NT2/D1 (cell line): ENCODE measurements at regions not wholly inside any gene's neighbourhood (a gene's known extent, or its start where the extent isn't known, plus 50 kb on each side); places are given as distances from the start of the nearest gene placed in this dataset.

Experiments
- DNase-seq: peaks from one replicate; pipeline ENCODE4 v3.0.0-alpha.2; 2011; ENCODE audit warnings: low read depth, low spot score
- H3K27me3 ChIP-seq: 2 replicates; pipeline ENCODE4 v1.6.0; 2011; ENCODE audit warnings: mild to moderate bottlenecking; ENCODE audit not compliant: insufficient read length, insufficient read depth
- H3K36me3 ChIP-seq: 2 replicates; pipeline ENCODE4 v1.6.1; 2011; ENCODE audit warnings: mild to moderate bottlenecking, low read length, mixed read lengths; ENCODE audit not compliant: insufficient read depth, insufficient read length
- H3K4me1 ChIP-seq: 2 replicates; pipeline ENCODE4 v1.5.1; 2011; ENCODE audit not compliant: insufficient read depth, insufficient read length
- H3K4me3 ChIP-seq: 2 replicates; pipeline ENCODE4 v1.5.1; 2011; ENCODE audit warnings: low read depth; ENCODE audit not compliant: insufficient read length
- H3K9ac ChIP-seq: 2 replicates; pipeline ENCODE4 v1.6.0; 2011; ENCODE audit warnings: low read depth; ENCODE audit not compliant: insufficient read length
- H3K9me3 ChIP-seq: 2 replicates; pipeline ENCODE4 v1.5.1; 2011; ENCODE audit warnings: mild to moderate bottlenecking, low read length; ENCODE audit not compliant: insufficient read depth
- SUZ12 ChIP-seq: IDR thresholded peaks from 2 replicates; pipeline ENCODE4 v1.6.1; 2011; ENCODE audit not compliant: insufficient read length, insufficient read depth; ENCODE audit errors: extremely low read depth
- YY1 ChIP-seq: IDR thresholded peaks from 2 replicates; pipeline ENCODE4 v1.6.1; 2011; ENCODE audit not compliant: insufficient read length, insufficient read depth
- ZNF274 ChIP-seq: IDR thresholded peaks from 2 replicates; pipeline ENCODE4 v1.6.1; 2011; ENCODE audit warnings: mild to moderate bottlenecking, low read depth, low read length

DNA sequence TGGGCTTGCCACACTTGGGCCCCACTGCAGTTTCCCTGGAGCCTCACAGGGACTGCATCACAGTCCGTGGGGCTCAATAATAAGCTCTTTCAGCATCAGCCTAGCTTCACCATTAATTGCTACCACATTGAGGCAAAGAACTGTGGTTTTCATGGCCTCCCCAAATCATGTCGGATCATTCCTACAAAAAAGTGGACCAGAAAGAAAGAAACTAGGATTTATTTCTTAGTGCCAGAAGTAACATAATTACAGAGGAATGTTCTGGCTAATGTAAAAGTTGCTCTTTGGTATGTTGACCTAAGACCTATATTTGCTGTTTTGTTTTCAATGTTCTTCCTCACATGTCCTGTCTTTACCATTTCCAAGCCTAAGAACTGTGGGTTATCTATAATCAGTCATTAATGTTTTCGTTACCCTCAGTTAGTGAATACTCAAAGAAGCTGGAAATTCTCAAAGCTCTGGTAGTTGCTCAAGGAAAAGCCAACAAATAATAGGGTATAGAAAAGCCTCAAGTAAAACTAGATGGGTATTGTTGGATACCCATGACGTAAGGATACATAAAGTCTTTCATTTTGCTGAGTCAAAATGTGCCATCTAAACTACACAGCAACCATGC lies 173.9 kb downstream of the LTN1 start:
- H3K27me3 ChIP-seq, result no peaks in the 10 kb centered on the region
- no peaks in the 10 kb centered on the region for H3K9me3 ChIP-seq
- no peak for DNase-seq
- no peak overlapping the region for H3K4me3 ChIP-seq
- H3K36me3 ChIP-seq, result no peaks in the 10 kb centered on the region
- no peak overlapping the region for H3K9ac ChIP-seq
- no peaks in the 10 kb centered on the region for H3K4me1 ChIP-seq
- no peak for TF ChIP-seq ZNF274
- TF ChIP-seq YY1, result no peak
- TF ChIP-seq SUZ12, result no peak

DNA sequence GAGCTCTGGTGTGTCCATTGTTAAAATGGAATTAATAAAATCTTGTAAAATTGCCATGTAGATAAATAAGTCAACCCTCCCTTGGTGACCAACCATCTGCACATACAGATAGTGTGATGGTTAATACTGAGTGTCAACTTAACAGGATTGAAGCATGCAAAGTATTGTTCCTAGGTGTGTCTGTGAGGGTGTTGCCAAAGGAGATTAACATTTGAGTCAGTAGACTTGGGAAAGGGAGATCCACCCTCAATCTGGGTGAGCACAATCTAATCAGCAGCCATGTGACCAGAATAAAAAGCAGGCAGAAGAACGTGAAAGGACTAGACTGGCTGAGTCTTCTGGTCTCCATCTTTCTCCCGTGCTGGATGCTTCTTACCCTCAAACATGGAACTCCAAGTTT lies 174.8 kb downstream of the LTN1 start:
- H3K36me3 ChIP-seq, result no peaks in the 10 kb centered on the region
- no peaks in the 10 kb centered on the region for H3K9me3 ChIP-seq
- H3K4me3 ChIP-seq, result no peak overlapping the region
- H3K27me3 ChIP-seq, result no peaks in the 10 kb centered on the region
- H3K9ac ChIP-seq, result no peak overlapping the region
- TF ChIP-seq ZNF274 (no peak), YY1 (no peak), SUZ12 (no peak)
- no peaks in the 10 kb centered on the region for H3K4me1 ChIP-seq
- DNase-seq, result no peak

DNA sequence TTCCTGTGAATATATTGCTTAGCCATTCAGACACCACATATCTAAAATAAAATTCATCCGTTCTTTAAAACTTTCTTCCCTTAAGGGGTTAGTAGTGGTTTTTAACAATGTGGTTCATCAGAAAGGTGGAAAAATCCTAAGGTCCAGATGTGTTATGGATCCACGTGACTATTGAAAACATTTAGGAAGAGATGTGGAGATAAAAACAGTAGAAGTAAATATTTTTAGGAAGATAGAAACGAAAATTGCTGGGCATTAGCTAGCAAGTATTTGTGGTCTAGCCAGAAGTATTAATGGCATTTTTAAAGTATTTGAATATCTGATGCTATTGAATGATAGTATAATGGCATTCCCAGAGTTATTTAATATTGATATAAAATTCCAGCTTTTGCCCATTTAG lies 180.8 kb downstream of the LTN1 start:
- H3K9ac ChIP-seq, result no peak overlapping the region
- no peaks in the 10 kb centered on the region for H3K27me3 ChIP-seq
- no peak for TF ChIP-seq ZNF274
- no peak for TF ChIP-seq SUZ12
- no peak for TF ChIP-seq YY1
- no peak overlapping the region for H3K4me3 ChIP-seq
- H3K36me3 ChIP-seq, result no peaks in the 10 kb centered on the region
- H3K9me3 ChIP-seq, result peaks cover 8% of the 10 kb centered on the region; the same call in 1 of the 2 replicates
- H3K4me1 ChIP-seq, result no peaks in the 10 kb centered on the region
- no peak for DNase-seq

DNA sequence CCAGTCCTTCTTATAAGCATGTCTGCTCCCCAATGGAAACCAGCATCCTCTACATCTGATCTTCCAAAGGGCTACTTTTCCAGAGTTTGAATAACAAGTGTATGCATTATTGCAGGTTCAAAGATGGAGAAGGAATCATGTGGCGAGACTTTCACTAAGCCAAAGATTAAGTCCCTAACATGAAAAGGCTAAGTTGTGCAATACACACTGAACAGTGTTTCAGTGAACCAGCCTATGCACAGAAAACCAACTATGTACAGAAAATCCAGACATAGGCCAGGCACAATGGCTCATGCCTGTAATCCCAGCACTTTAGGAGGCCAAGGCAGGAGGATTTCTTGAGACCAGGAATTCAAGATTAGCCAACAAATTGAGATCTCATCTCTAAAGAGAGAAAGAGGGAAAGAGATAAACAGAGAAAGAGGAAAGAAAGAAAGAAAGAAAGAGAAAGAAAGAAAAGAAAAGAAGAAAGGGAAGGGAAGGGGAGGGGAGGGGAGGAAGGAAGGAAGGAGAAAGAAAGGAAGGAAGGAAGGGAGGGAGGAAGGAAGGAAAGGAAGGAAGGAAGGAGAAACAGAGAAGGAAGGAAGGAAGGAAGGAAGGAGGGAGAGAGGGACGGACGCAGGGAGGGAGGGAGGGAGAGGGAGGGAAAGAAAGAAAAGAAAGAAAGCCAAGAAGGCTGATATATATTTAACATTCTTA lies 181.7 kb downstream of the LTN1 start:
- Histone ChIP-seq H3K4me1 (no peaks in the 10 kb centered on the region), H3K27me3 (no peaks in the 10 kb centered on the region), H3K4me3 (no peak overlapping the region), H3K9ac (no peak overlapping the region), H3K36me3 (no peaks in the 10 kb centered on the region), H3K9me3 (peaks cover 8% of the 10 kb centered on the region; the same call in 1 of the 2 replicates)
- no peak for TF ChIP-seq ZNF274
- no peak for TF ChIP-seq SUZ12
- no peak for TF ChIP-seq YY1
- DNase-seq, result no peak

DNA sequence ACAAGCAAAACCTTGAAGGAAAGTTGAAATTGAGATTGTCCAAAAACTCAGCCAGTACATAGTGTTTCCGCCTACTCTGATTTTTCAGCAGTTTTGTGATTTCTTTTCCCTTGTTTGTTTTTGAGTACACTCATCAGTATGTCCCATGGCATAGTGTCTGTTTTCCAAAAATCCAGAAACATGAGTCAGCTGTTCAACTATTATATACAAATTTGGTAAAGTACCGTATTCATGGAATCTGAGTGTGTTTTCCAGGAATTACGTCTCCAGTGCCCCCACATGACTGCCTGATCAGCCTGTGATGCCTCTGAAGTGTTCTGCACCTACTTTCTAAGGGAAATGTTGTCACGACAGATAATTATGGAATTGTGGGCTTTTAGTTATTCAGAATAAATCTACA lies 186.8 kb downstream of the LTN1 start:
- Histone ChIP-seq H3K9ac (no peak overlapping the region), H3K36me3 (no peaks in the 10 kb centered on the region), H3K9me3 (peaks cover 8% of the 10 kb centered on the region; the same call in 1 of the 2 replicates), H3K27me3 (no peaks in the 10 kb centered on the region), H3K4me3 (no peak overlapping the region), H3K4me1 (no peaks in the 10 kb centered on the region)
- no peak for TF ChIP-seq ZNF274
- no peak for TF ChIP-seq SUZ12
- TF ChIP-seq YY1, result no peak
- DNase-seq, result no peak

DNA sequence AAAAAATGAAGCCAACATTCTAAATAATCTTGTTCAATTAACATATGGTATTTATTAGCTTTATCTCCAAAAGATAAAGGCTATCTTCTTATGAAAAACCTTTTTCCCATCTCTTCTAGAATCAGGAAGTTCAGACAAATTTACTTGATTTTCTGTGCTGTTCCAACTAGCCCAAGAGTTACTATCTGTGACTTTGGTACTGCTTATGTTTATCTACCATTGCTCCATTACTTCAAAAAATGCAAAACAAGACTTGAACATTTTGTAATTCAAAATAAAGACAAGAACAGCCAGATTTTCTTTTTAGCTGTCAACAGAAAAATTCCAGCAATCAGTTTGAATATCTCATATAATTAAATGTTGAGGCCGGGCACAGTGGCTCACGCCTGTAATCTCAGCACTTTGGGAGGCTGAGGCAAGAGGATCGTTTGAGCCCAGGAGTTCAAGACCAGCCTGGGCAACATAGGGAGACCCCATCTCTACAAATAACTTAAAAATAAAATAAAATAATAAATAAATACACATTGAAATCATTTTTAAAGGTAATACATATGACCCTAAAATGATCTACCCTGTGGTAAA lies 188.5 kb downstream of the LTN1 start:
- TF ChIP-seq ZNF274, result no peak
- TF ChIP-seq YY1, result no peak
- no peak for TF ChIP-seq SUZ12
- DNase-seq, result no peak
- no peak overlapping the region for H3K4me3 ChIP-seq
- H3K9ac ChIP-seq, result no peak overlapping the region
- H3K36me3 ChIP-seq, result no peaks in the 10 kb centered on the region
- peaks cover 16% of the 10 kb centered on the region; the same call in 1 of the 2 replicates for H3K9me3 ChIP-seq
- H3K27me3 ChIP-seq, result no peaks in the 10 kb centered on the region
- H3K4me1 ChIP-seq, result no peaks in the 10 kb centered on the region

DNA sequence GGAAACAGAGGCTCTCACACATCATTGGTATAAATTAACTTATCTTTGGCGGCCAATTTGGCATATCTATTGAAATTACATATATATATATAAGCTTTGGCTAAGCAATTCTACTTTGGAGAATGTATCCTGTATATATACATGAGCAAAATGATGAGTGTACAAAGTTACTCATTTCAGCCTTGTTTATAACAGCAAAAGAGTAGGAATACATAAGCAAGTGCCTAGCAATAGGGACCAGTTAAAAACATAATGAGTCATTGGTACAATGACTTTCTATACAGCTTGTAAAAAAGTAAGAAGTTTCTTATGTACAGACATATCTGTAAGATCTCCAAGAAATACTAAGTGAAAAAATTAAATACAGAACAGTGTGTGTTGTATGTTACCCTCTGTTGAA lies 190.8 kb downstream of the LTN1 start:
- DNase-seq, result no peak
- Histone ChIP-seq H3K9ac (no peak overlapping the region), H3K4me3 (no peak overlapping the region)

More for the DNA sequence above, 190.8 kb downstream of the LTN1 start:
- TF ChIP-seq SUZ12 (no peak), YY1 (no peak)
- H3K9me3 ChIP-seq, result peaks cover 13% of the 10 kb centered on the region; the same call in 1 of the 2 replicates
- H3K27me3 ChIP-seq, result no peaks in the 10 kb centered on the region
- no peaks in the 10 kb centered on the region for H3K36me3 ChIP-seq
- no peaks in the 10 kb centered on the region for H3K4me1 ChIP-seq
